Astrocyte of the spinal cord (primary cell): ENCODE measurements at regions not wholly inside any gene's neighbourhood (a gene's known extent, or its start where the extent isn't known, plus 50 kb on each side); places are given as distances from the start of the nearest gene placed in this dataset.

Source experiments
- DNase-seq: peaks from one replicate; pipeline ENCODE4 v3.0.0; 2011; ENCODE audit warnings: low read depth, low spot score
- H3K4me3 ChIP-seq: 2 replicates; pipeline ENCODE4 v1.5.1; 2011; ENCODE audit warnings: low read depth, mild to moderate bottlenecking, low read length, moderate library complexity
- in situ Hi-C: cut with HindIII; loops from 2 replicates; pipeline ENCODE4 v1.10.0; 2017; ENCODE audit warnings: low sequenced_read_pairs
- TF ChIP-seq, protein P1 (sequence below): IDR thresholded peaks from 2 replicates; pipeline ENCODE4 v1.5.1; 2012; ENCODE audit warnings: low read depth, mild to moderate bottlenecking, low read length, inconsistent platforms

- in situ Hi-C loops = no loop called here
- DNase-seq = no peak
- TF ChIP-seq, protein P1, sequence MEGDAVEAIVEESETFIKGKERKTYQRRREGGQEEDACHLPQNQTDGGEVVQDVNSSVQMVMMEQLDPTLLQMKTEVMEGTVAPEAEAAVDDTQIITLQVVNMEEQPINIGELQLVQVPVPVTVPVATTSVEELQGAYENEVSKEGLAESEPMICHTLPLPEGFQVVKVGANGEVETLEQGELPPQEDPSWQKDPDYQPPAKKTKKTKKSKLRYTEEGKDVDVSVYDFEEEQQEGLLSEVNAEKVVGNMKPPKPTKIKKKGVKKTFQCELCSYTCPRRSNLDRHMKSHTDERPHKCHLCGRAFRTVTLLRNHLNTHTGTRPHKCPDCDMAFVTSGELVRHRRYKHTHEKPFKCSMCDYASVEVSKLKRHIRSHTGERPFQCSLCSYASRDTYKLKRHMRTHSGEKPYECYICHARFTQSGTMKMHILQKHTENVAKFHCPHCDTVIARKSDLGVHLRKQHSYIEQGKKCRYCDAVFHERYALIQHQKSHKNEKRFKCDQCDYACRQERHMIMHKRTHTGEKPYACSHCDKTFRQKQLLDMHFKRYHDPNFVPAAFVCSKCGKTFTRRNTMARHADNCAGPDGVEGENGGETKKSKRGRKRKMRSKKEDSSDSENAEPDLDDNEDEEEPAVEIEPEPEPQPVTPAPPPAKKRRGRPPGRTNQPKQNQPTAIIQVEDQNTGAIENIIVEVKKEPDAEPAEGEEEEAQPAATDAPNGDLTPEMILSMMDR = no peak
- H3K4me3 ChIP-seq = no peak overlapping the region
These were observed 484.1 kb downstream of the ZSWIM6 start for GRCh38 chr5:61816146-61816545.

DNA sequence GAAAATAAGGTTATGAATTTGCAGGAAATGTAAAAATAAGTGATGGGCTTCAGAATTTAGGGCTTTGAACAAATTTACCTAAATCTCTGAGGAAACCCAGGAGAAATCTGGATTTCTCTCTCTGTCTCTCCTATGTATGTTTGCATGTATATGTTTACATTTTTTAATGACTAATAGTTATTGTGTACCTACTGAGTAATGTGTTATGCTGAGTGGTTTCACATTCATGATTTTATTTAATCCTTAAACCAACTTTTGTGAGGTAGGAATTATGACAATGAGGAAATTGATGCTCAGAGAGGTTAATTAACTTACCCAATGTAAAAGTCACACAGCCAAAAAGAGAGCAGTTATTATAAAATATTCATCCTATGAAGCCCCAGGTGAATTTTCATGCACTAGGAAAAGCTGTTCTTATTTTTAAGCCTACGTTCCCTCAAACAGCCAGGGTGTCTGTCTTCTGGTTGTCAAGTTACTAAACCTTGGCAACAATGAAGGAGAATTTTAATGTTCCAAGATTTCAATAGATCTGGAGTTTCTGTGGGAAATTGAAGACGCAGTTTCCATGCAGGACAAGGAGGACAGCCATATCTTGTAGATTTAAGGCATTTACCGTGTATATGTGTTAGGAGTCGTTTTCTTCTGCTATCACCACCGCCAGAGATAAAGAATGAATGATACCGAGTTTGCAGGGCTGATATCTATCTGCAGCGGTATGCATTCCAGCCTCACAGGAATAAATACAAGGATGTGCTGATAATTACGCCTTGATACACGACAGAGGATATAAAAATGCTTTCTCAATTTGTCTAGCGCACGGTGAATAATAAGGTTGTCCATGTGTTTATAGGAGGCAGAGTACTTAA, 484.8 kb downstream of the ZSWIM6 start:
- TF ChIP-seq, protein P1 = no peak
- in situ Hi-C loops = no loop called here
- H3K4me3 ChIP-seq = no peak overlapping the region
- DNase-seq = no peak

DNA sequence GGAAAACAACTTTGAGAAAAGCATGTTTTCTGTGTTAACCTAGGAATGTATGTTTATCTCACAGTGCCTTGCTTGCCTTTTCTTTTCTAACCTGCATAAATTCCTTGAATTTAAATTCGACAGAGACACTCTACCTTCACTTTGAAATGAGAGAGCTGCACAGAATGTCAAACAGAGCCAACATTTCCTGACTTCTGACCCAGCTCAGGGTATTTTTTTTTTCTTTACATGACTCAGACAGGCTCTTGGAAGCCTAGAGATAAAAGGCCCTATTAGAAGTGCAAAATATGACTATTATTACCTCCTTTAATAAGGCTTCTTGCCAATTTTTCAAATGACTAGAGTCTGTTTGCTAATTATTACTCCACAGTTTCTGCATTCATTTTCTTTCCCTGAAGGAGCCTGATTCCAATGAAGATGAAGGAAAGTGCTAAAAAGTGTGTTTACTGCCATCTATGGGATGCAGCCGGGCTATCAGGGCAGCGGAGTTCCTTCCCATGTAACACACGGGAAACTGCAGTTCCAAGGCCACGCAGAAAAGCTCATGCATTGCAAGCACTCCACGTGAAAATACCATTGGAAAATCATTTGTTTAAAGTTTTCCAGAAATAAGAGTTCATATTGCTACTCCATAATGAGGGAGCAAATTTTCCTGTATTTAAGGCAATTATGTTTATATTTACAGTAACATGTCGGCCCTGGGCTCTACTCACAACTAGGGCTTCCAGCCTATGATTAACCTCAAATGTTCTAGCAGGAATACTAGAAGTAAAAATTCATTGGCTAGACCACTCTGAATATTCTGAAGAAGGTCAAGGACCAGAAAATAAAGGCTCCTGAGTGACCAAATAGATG, 485.6 kb downstream of the ZSWIM6 start:
- no peak overlapping the region for H3K4me3 ChIP-seq
- in situ Hi-C loops = no loop called here
- TF ChIP-seq, protein P1 = peak; percentile 79
- DNase-seq = peak; percentile 47

GRCh38 chr5:61820836-61821235, 485.2 kb upstream of the KIF2A start:
- in situ Hi-C loops = no loop called here
- DNase-seq = no peak
- no peak overlapping the region for H3K4me3 ChIP-seq
- TF ChIP-seq, protein P1 = no peak

GRCh38 chr5:61821561-61821960, 484.4 kb upstream of the KIF2A start:
- H3K4me3 ChIP-seq = no peak overlapping the region
- no peak for DNase-seq
- in situ Hi-C loops = no loop called here
- TF ChIP-seq, protein P1 = no peak

DNA sequence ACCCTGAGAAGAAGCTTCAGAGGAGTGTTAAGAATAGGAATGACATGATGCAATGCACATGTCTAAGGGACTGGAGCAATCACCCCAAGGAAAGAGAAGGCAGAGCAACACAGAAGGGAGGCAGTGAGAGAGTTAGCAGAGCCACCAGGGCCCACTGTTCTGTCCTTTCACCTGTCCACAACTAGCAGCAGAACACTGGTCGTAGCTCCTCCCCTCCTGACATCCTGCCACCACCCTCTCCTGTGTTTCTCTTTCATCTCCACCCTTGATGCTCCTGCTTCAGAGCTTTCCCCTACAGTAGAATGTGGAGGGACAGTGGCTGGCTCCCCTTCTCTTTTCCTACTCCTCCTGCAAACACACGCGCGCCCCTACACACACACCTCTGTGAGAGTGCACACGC, 483.4 kb upstream of the KIF2A start:
- no peak overlapping the region for H3K4me3 ChIP-seq
- TF ChIP-seq, protein P1 = no peak
- in situ Hi-C loops = no loop called here
- no peak for DNase-seq
